RWPE1 (cell line): ENCODE measurements at regions not wholly inside any gene's neighbourhood (a gene's known extent, or its start where the extent isn't known, plus 50 kb on each side); places are given as distances from the start of the nearest gene placed in this dataset.

Experiments used
- CTCF ChIA-PET: fragments of 350-600 bp; sonication (Branson Sonifier 250); formaldehyde crosslinking; extraction: SDS; loops from one replicate; lab custom pipeline; 2021; lab: Yijun Ruan, JAX
- POLR2A ChIA-PET: fragments of 400-600 bp; formaldehyde crosslinking; extraction: SDS; loops from one replicate; lab custom pipeline; 2020; ENCODE audit warnings: antibody characterized with exemption; ENCODE audit not compliant: low non-redundant PET; lab: Yijun Ruan, JAX
- DNase-seq: peaks from one replicate; pipeline ENCODE4 v3.0.0; 2012; ENCODE audit warnings: low spot score
- H3K27ac ChIP-seq: fragments of 450-650 bp; 2 replicates; pipeline ENCODE4 v1.5.1; 2017
- TF ChIP-seq, protein P1 (sequence below): fragments of 450-650 bp; conservative IDR thresholded peaks from 2 replicates; pipeline ENCODE4 v1.5.1; 2017; ENCODE audit warnings: low read depth, mild to moderate bottlenecking

DNA sequence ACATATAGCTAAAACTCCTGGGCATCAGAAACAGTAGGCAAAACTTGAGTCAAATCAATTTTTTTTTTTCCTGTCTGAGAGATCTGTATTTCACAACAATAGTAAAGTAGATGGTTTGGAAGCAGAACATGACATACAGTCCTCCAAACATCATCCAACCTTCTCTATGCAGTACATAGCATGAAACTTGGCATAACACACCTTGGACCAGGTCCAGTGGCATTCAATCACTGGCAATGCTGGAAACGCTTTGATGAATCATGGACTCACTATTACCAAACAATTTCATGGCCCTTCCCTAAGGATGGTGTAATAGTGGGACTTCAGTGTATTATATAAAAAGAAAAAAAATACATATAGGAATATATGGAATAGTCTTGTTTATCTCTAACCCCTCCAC is 154.6 kb downstream of the FMR1NB start:
- ChIA-PET POLR2A (no interaction called here), CTCF (no interaction called here)
- peak; percentile 8 for DNase-seq
- no peak overlapping the region for H3K27ac ChIP-seq
- TF ChIP-seq, protein P1, sequence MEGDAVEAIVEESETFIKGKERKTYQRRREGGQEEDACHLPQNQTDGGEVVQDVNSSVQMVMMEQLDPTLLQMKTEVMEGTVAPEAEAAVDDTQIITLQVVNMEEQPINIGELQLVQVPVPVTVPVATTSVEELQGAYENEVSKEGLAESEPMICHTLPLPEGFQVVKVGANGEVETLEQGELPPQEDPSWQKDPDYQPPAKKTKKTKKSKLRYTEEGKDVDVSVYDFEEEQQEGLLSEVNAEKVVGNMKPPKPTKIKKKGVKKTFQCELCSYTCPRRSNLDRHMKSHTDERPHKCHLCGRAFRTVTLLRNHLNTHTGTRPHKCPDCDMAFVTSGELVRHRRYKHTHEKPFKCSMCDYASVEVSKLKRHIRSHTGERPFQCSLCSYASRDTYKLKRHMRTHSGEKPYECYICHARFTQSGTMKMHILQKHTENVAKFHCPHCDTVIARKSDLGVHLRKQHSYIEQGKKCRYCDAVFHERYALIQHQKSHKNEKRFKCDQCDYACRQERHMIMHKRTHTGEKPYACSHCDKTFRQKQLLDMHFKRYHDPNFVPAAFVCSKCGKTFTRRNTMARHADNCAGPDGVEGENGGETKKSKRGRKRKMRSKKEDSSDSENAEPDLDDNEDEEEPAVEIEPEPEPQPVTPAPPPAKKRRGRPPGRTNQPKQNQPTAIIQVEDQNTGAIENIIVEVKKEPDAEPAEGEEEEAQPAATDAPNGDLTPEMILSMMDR = no peak

DNA sequence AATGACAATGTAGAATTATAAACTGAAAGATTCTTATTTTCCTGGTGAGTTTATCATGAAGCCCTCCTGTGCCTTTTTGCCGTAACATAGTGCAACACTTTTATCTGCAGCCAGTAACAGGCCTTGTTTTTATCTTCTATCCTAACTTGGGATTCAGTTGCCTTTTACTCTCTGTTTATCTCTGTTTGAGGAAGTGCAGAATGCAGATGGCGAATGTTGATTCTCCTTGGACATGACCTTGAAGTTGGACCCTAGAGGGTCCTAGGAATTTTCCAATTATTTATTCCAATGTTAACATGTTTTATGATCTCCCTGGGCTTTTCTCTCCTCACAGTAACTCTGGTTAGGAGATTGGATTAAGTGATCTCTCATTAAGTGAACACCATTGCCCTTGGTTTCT is 165.0 kb downstream of the FMR1NB start:
- CTCF ChIA-PET = no interaction called here
- TF ChIP-seq, protein P1 = no peak
- H3K27ac ChIP-seq = no peak overlapping the region
- DNase-seq = no peak
- POLR2A ChIA-PET = no interaction called here

DNA sequence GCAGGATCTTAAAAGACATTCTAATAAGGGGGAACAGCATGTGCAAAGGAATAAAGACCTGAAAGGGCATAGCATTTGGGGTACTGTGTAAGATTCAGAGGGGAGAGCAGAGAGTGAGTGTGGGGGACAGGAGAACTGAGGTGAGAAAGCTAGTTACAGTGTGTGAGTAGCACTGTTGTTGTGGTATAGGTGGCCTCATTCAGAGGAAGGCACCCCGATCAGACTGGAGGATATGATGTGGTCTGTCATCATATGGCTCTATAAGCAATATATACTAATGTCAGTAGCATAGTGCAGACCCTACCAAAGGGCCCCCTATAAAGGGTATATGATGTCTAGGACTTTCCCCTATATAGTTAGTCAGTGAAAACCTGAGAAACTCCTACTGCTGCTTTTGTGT is 175.8 kb downstream of the FMR1NB start:
- no peak overlapping the region for H3K27ac ChIP-seq
- DNase-seq = no peak
- TF ChIP-seq, protein P1 = no peak
- CTCF ChIA-PET = no interaction called here
- POLR2A ChIA-PET = no interaction called here

DNA sequence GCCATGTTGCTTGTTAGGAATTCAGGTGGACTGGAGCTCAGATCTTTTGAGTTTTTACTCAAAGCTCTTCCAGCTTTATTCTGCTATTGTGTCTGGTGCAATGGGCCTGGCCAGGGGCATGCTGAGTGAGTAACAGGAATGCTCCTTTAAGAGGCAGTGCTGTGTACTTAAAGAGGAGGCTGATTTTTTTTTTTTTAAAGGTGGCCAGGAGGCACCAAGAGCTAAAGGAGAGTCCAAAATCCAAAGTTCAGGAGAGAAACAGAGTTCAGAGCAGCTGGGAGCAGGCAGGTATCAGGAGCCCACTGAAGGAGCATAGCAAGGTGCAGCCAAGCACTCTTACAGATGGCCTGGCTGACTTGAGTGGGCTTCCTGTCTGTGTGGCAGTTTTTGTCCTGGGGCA is 178.7 kb downstream of the FMR1NB start:
- no peak for DNase-seq
- CTCF ChIA-PET = no interaction called here
- POLR2A ChIA-PET = no interaction called here
- H3K27ac ChIP-seq = no peak overlapping the region
- TF ChIP-seq, protein P1 = no peak

DNA sequence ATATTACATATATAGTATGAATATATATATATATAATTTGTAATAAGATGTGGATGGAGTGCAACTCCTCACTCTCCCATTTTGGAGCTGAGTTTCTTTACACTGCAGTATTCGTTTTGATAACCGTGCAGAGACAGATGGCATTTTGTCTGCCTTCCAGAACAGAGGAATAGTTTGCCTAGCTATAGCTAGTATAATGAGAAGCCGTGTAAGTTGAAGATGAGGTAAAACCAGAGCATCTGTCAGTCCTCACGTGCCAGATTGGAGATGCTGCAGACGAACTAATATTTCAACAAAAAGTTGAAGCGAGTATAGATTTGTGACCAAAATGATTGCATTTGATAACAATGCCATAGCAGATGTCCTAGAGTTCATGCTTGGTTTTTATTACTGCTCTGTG is 180.6 kb downstream of the FMR1NB start:
- DNase-seq = no peak
- ChIA-PET CTCF (no interaction called here), POLR2A (no interaction called here)
- no peak overlapping the region for H3K27ac ChIP-seq
- TF ChIP-seq, protein P1 = no peak

DNA sequence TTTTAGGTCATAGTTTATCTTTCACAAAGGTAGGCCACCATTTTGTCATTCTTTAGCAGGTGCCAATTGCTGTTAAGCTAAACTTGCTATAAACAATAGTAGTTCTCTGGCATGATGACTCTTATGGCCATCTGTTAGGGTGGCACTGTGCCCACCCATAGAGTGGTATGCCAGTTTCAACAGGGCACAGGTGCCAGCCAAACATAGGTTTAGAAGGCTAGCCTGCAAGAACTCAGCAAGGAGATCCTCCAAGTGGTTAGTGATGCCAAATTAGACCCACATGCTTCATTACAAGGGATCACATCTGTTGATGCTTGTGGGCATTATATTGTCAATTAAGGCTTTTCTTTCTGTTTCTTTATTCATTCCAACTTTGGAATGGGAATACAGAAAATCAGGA is 204.5 kb downstream of the FMR1NB start:
- POLR2A ChIA-PET = no interaction called here
- CTCF ChIA-PET = no interaction called here
- no peak overlapping the region for H3K27ac ChIP-seq
- DNase-seq = no peak
- TF ChIP-seq, protein P1 = no peak

DNA sequence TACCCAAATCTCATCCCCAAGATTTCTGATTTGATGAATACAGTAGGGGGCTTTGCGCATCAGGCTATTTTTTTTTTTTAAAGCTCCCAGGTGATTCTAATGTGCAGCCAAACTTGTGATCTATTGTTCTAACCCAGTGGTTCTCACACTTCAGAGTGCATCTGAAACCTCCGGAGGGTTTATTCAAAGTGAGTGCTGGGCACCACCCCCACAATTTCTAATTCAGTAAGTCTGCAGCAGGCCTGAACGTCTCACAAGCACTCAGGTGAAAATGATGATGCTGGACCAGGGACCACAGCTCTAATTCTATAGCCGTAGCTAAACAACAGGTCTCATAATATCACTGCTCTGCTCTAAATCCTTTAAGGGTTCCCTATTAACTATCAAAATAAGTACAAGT is 211.4 kb downstream of the FMR1NB start:
- POLR2A ChIA-PET = no interaction called here
- CTCF ChIA-PET = no interaction called here
- TF ChIP-seq, protein P1 = no peak
- no peak for DNase-seq
- no peak overlapping the region for H3K27ac ChIP-seq
